KG1 (cell line): ENCODE measurements at regions not wholly inside any gene's neighbourhood (a gene's known extent, or its start where the extent isn't known, plus 50 kb on each side); places are given as distances from the start of the nearest gene placed in this dataset.
"Not testable (repeated sequence)": the region's sequence is repeated elsewhere in the genome, so short reads cannot be mapped to it uniquely, and the experiment has no call there.

Experiments used
- DNase-seq: peaks from one replicate; lab custom pipeline; 2025; lab: John Stamatoyannopoulos, UW

GRCh38 chr1:242912855-242913254, 342.2 kb downstream of the CEP170 start:
- DNase-seq = not testable (repeated sequence)

GRCh38 chr1:242900558-242900957, 354.5 kb downstream of the CEP170 start:
- not testable (repeated sequence) for DNase-seq

GRCh38 chr1:242890192-242890741, 364.8 kb downstream of the CEP170 start:
- no peak for DNase-seq

GRCh38 chr1:242886137-242886536, 361.6 kb upstream of the PLD5 start:
- no peak for DNase-seq

- DNase-seq = not testable (repeated sequence)
These were observed 355.5 kb upstream of the PLD5 start for GRCh38 chr1:242880022-242880421.

- no peak for DNase-seq
These were observed 353.2 kb upstream of the PLD5 start for GRCh38 chr1:242877743-242878142.

- no peak for DNase-seq
These were observed 352.7 kb upstream of the PLD5 start for GRCh38 chr1:242877229-242877628.

GRCh38 chr1:242876030-242876429, 351.5 kb upstream of the PLD5 start:
- DNase-seq = no peak

GRCh38 chr1:242873661-242874060, 349.2 kb upstream of the PLD5 start:
- DNase-seq = no peak

GRCh38 chr1:242872521-242872920, 348.0 kb upstream of the PLD5 start:
- DNase-seq = no peak

- no peak for DNase-seq
These were observed 347.1 kb upstream of the PLD5 start for GRCh38 chr1:242871471-242872030.

GRCh38 chr1:242870966-242871365, 346.5 kb upstream of the PLD5 start:
- no peak for DNase-seq

- DNase-seq = no peak
These were observed 331.8 kb upstream of the PLD5 start for GRCh38 chr1:242856289-242856688.

GRCh38 chr1:242854466-242854865, 330.0 kb upstream of the PLD5 start:
- no peak for DNase-seq

GRCh38 chr1:242847390-242847993, 323.0 kb upstream of the PLD5 start:
- peak; percentile 2 for DNase-seq

- DNase-seq = no peak
These were observed 317.6 kb upstream of the PLD5 start for GRCh38 chr1:242842094-242842493.

GRCh38 chr1:242839101-242839500, 314.6 kb upstream of the PLD5 start:
- no peak for DNase-seq

GRCh38 chr1:242836423-242836822, 311.9 kb upstream of the PLD5 start:
- no peak for DNase-seq

- no peak for DNase-seq
These were observed 304.3 kb upstream of the PLD5 start for GRCh38 chr1:242828828-242829227.

GRCh38 chr1:242828199-242828598, 303.7 kb upstream of the PLD5 start:
- no peak for DNase-seq

- no peak for DNase-seq
These were observed 303.0 kb upstream of the PLD5 start for GRCh38 chr1:242827538-242827937.

GRCh38 chr1:242826701-242827336, 302.3 kb upstream of the PLD5 start:
- DNase-seq = no peak

GRCh38 chr1:242824435-242824834, 299.9 kb upstream of the PLD5 start:
- no peak for DNase-seq
